H9 (cell line): ENCODE measurements at regions not wholly inside any gene's neighbourhood (a gene's known extent, or its start where the extent isn't known, plus 50 kb on each side); places are given as distances from the start of the nearest gene placed in this dataset.

Experiments
- DNase-seq: peaks from one replicate; pipeline ENCODE4 v3.0.0-alpha.2; 2017
- H2AFZ ChIP-seq: one replicate; pipeline ENCODE4 v1.6.1; 2013; ENCODE audit warnings: mild to moderate bottlenecking, low read length, control low read depth, moderate library complexity
- H2AK5ac ChIP-seq: 2 replicates; pipeline ENCODE4 v1.6.1; 2013; ENCODE audit warnings: low read length, control low read depth, mixed read lengths; ENCODE audit not compliant: insufficient read length
- H2BK120ac ChIP-seq: one replicate; pipeline ENCODE4 v1.6.1; 2013; ENCODE audit warnings: low read depth, mild to moderate bottlenecking, low read length, control low read depth, inconsistent platforms; ENCODE audit not compliant: poor library complexity, severe bottlenecking
- H2BK12ac ChIP-seq: 2 replicates; pipeline ENCODE4 v1.6.1; 2013; ENCODE audit warnings: low read length, control low read depth, mixed read lengths, low read depth; ENCODE audit not compliant: insufficient read length
- H2BK15ac ChIP-seq: 2 replicates; pipeline ENCODE4 v1.6.1; 2013; ENCODE audit warnings: low read depth, low read length, control low read depth
- H2BK20ac ChIP-seq: one replicate; pipeline ENCODE4 v1.6.1; 2013; ENCODE audit warnings: low read depth, mild to moderate bottlenecking, low read length, control low read depth, inconsistent platforms; ENCODE audit not compliant: poor library complexity, severe bottlenecking
- H2BK5ac ChIP-seq: 2 replicates; pipeline ENCODE4 v1.6.1; 2013; ENCODE audit warnings: low read length, control low read depth, mixed read lengths; ENCODE audit not compliant: insufficient read length
- H3K14ac ChIP-seq: 2 replicates; pipeline ENCODE4 v1.6.1; 2013; ENCODE audit warnings: low read length, control low read depth; ENCODE audit not compliant: insufficient read depth
- H3K18ac ChIP-seq: 2 replicates; pipeline ENCODE4 v1.6.1; 2013; ENCODE audit warnings: low read depth, mild to moderate bottlenecking, mixed read lengths, low read length, control low read depth; ENCODE audit not compliant: insufficient read length
- H3K23ac ChIP-seq: 2 replicates; pipeline ENCODE4 v1.6.1; 2013; ENCODE audit warnings: low read length, control low read depth, mixed read lengths, low read depth; ENCODE audit not compliant: insufficient read length
- H3K23me2 ChIP-seq: 2 replicates; pipeline ENCODE4 v1.6.1; 2013; ENCODE audit warnings: low read depth, mild to moderate bottlenecking, mixed read lengths, low read length, control low read depth; ENCODE audit not compliant: insufficient read length, poor library complexity, severe bottlenecking
- H3K27ac ChIP-seq: 2 replicates; pipeline ENCODE4 v1.5.1; 2013; ENCODE audit warnings: low read length, control low read depth, mixed read lengths, low read depth; ENCODE audit not compliant: insufficient read length
- H3K27me3 ChIP-seq: 2 replicates; pipeline ENCODE4 v1.6.1; 2013; ENCODE audit warnings: low read length, control low read depth, inconsistent platforms; ENCODE audit not compliant: insufficient read depth
- H3K4ac ChIP-seq: 2 replicates; pipeline ENCODE4 v1.6.1; 2013; ENCODE audit warnings: low read depth, mild to moderate bottlenecking, control low read depth, inconsistent platforms, low read length, moderate library complexity
- H3K4me1 ChIP-seq: 2 replicates; pipeline ENCODE4 v1.6.1; 2013; ENCODE audit warnings: low read length, control low read depth, inconsistent platforms; ENCODE audit not compliant: insufficient read depth
- H3K4me2 ChIP-seq: 2 replicates; pipeline ENCODE4 v1.6.1; 2013; ENCODE audit warnings: low read length, control low read depth, mixed read lengths; ENCODE audit not compliant: insufficient read length, insufficient read depth
- H3K56ac ChIP-seq: 2 replicates; pipeline ENCODE4 v1.6.1; 2013; ENCODE audit warnings: low read depth, mild to moderate bottlenecking, mixed read lengths, low read length, control low read depth; ENCODE audit not compliant: insufficient read length
- H3K79me1 ChIP-seq: 2 replicates; pipeline ENCODE4 v1.6.1; 2013; ENCODE audit warnings: low read depth, mild to moderate bottlenecking, moderate library complexity, low read length, control low read depth, inconsistent platforms; ENCODE audit not compliant: insufficient read depth, poor library complexity, severe bottlenecking
- H3K79me2 ChIP-seq: 2 replicates; pipeline ENCODE4 v1.6.1; 2013; ENCODE audit warnings: low read length, control low read depth, inconsistent platforms; ENCODE audit not compliant: insufficient read depth
- H3K9ac ChIP-seq: 2 replicates; pipeline ENCODE4 v1.6.1; 2013; ENCODE audit warnings: low read length, control low read depth, mixed read lengths; ENCODE audit not compliant: insufficient read length; ENCODE audit errors: extremely low read depth
- H3K9me3 ChIP-seq: one replicate; pipeline ENCODE4 v1.6.1; 2013; ENCODE audit warnings: low read depth, low read length, inconsistent platforms; ENCODE audit not compliant: control insufficient read depth
- H3T11ph ChIP-seq: one replicate; pipeline ENCODE4 v1.6.1; 2013; ENCODE audit warnings: mild to moderate bottlenecking, low read length, control low read depth, inconsistent platforms
- H4K20me1 ChIP-seq: one replicate; pipeline ENCODE4 v1.6.1; 2013; ENCODE audit not compliant: control insufficient read depth, insufficient read length, insufficient read depth
- H4K5ac ChIP-seq: 2 replicates; pipeline ENCODE4 v1.6.1; 2013; ENCODE audit warnings: low read depth, mild to moderate bottlenecking, mixed read lengths, low read length, control low read depth; ENCODE audit not compliant: insufficient read length
- H4K8ac ChIP-seq: replicated peaks from 2 replicates; pipeline ENCODE4 v1.6.1; 2013; ENCODE audit warnings: low read length, control low read depth, mixed read lengths, low read depth; ENCODE audit not compliant: insufficient read length
- H4K91ac ChIP-seq: 2 replicates; pipeline ENCODE4 v1.6.1; 2013; ENCODE audit warnings: low read depth, mild to moderate bottlenecking, moderate library complexity, mixed read lengths, low read length, control low read depth; ENCODE audit not compliant: insufficient read length
- H3K27ac Mint-ChIP-seq, 3 experiments: 2 replicates in 2 of 3; 3 replicates in 1 of 3; pipeline ENCODE4 v1.8.0; 2020 to 2021; ENCODE audit warnings: mixed read lengths in 3 of 3, mild to moderate bottlenecking in 1 of 3, moderate library complexity in 1 of 3
- H3K27me3 Mint-ChIP-seq: 2 replicates; pipeline ENCODE4 v1.8.0; 2021; ENCODE audit warnings: low read depth, mild to moderate bottlenecking, moderate library complexity, mixed read lengths
- H3K36me3 Mint-ChIP-seq, 3 experiments: 2 replicates in 2 of 3; 3 replicates in 1 of 3; pipeline ENCODE4 v1.8.0; 2020 to 2021; ENCODE audit warnings: low read depth in 3 of 3, mixed read lengths in 3 of 3; ENCODE audit not compliant: insufficient read depth in 1 of 3
- H3K4me1 Mint-ChIP-seq, 2 experiments: 2 replicates each; pipeline ENCODE4 v1.8.0; 2020; ENCODE audit warnings: mixed read lengths in 2 of 2
- H3K4me3 Mint-ChIP-seq, 2 experiments: 2 replicates in 1 of 2; 3 replicates in 1 of 2; pipeline ENCODE4 v1.8.0; 2020 to 2021; ENCODE audit warnings: mild to moderate bottlenecking in 2 of 2, mixed read lengths in 2 of 2, moderate library complexity in 1 of 2
- H3K9me3 Mint-ChIP-seq, 2 experiments: 2 replicates in 1 of 2; 3 replicates in 1 of 2; pipeline ENCODE4 v1.8.0; 2020; ENCODE audit warnings: mild to moderate bottlenecking in 2 of 2, mixed read lengths in 2 of 2, moderate library complexity in 1 of 2
- CTCF ChIP-seq: fragments of 200-600 bp; sonication (generic); conservative IDR thresholded peaks from 3 replicates; pipeline ENCODE4 v1.8.0; 2021; ENCODE audit warnings: antibody characterized with exemption, mild to moderate bottlenecking
- WGBS: extraction: QIAGEN DNeasy Blood & Tissue Kit; methylation state at CpG from one replicate; pipeline ENCODE4 v1.1.7; 2013; ENCODE audit warnings: missing lambda C conversion rate, low lambda C conversion rate, mixed read lengths; ENCODE audit not compliant: insufficient read length; ENCODE audit errors: extremely low coverage; 5-methylcytosine and 5-hydroxymethylcytosine counted together

- no peak overlapping the region for H3K4ac ChIP-seq
Observed at GRCh38 chr9:124182741-124183140, 75.0 kb upstream of the NEK6 start.

More at GRCh38 chr9:124182741-124183140, 75.0 kb upstream of the NEK6 start:
- no peak overlapping the region for H4K5ac ChIP-seq
- H3K9ac ChIP-seq = no peak overlapping the region
- no peak overlapping the region for H3K14ac ChIP-seq
- no peaks in the 10 kb centered on the region for H3K36me3 Mint-ChIP-seq
- H2BK15ac ChIP-seq = no peak overlapping the region
- H3K27ac ChIP-seq = no peak overlapping the region
- no peak overlapping the region for H2AK5ac ChIP-seq
- no peak overlapping the region for H3K27ac Mint-ChIP-seq
- no peak overlapping the region for H2AFZ ChIP-seq
- no peak overlapping the region for H3K18ac ChIP-seq
- H3K23me2 ChIP-seq = no peaks in the 10 kb centered on the region
- H3K4me3 Mint-ChIP-seq = no peak overlapping the region
- peaks cover 4 to 9% of the 10 kb centered on the region in 2 experiments for H3K4me1 Mint-ChIP-seq
- no peak overlapping the region for H2BK20ac ChIP-seq
- H3K27me3 ChIP-seq = no peaks in the 10 kb centered on the region
- H4K91ac ChIP-seq = no peak overlapping the region
- no peaks in the 10 kb centered on the region; a peak in 1 of 5 replicates for H3K9me3 Mint-ChIP-seq
- H3K4me1 ChIP-seq = no peaks in the 10 kb centered on the region; the same call in 1 of the 2 replicates
- no peaks in the 10 kb centered on the region for H4K20me1 ChIP-seq
- H3K79me2 ChIP-seq = no peaks in the 10 kb centered on the region
- H3K79me1 ChIP-seq = no peaks in the 10 kb centered on the region
- H3K4me2 ChIP-seq = no peak overlapping the region
- WGBS = no CpG with 5 or more reads among the region's 5 CpGs
- DNase-seq = no peak
- no peak overlapping the region for H3K56ac ChIP-seq
- no peak overlapping the region for H4K8ac ChIP-seq
- H3T11ph ChIP-seq = no peak overlapping the region
- no peak overlapping the region for H2BK5ac ChIP-seq
- H3K23ac ChIP-seq = no peak overlapping the region
- peaks cover 23% of the 10 kb centered on the region for H3K27me3 Mint-ChIP-seq
- no peak for TF ChIP-seq CTCF
- H3K9me3 ChIP-seq = no peaks in the 10 kb centered on the region
- H2BK12ac ChIP-seq = no peak overlapping the region
- no peak overlapping the region for H2BK120ac ChIP-seq
